GM18511 (cell line): ENCODE measurements at regions not wholly inside any gene's neighbourhood (a gene's known extent, or its start where the extent isn't known, plus 50 kb on each side); places are given as distances from the start of the nearest gene placed in this dataset.
A peak's percentile ranks its signal among the peaks of the same experiment; 100 is the strongest.
"Not testable (repeated sequence)": the region's sequence is repeated elsewhere in the genome, so short reads cannot be mapped to it uniquely, and the experiment has no call there.

Experiments
- ATAC-seq: cut with Tn5 transposase; IDR thresholded peaks from one replicate; pipeline ENCODE4 v1.9.1; 2021; ENCODE audit warnings: mild to moderate bottlenecking, moderate library complexity; ENCODE audit not compliant: unreplicated experiment

GRCh38 chr13:99074693-99075092 is 96.8 kb upstream of the DOCK9 start:
- no peak for ATAC-seq

GRCh38 chr13:99075268-99076191 is 97.7 kb upstream of the DOCK9 start:
- peak; percentile 94 for ATAC-seq

GRCh38 chr13:99078017-99078771 is 100.3 kb upstream of the DOCK9 start:
- ATAC-seq, result no peak

- ATAC-seq, result no peak
Measured at GRCh38 chr13:99080131-99080530, 102.3 kb upstream of the DOCK9 start.

GRCh38 chr13:99083981-99084380 is 106.1 kb upstream of the DOCK9 start:
- ATAC-seq, result no peak

- no peak for ATAC-seq
Measured at GRCh38 chr13:99085139-99085807, 107.4 kb upstream of the DOCK9 start.

GRCh38 chr13:99085808-99086266 is 108.0 kb upstream of the DOCK9 start:
- ATAC-seq, result no peak

- ATAC-seq, result peak; percentile 56
Measured at GRCh38 chr13:99086267-99087097, 108.6 kb upstream of the DOCK9 start.

GRCh38 chr13:99087098-99087953 is 109.5 kb upstream of the DOCK9 start:
- ATAC-seq, result peak; percentile 82

- ATAC-seq, result peak; percentile 29
Measured at GRCh38 chr13:99087954-99088491, 110.2 kb upstream of the DOCK9 start.

GRCh38 chr13:99093997-99094396 is 106.7 kb upstream of the UBAC2 start:
- no peak for ATAC-seq

GRCh38 chr13:99101831-99102230 is 98.8 kb upstream of the UBAC2 start:
- ATAC-seq, result not testable (repeated sequence)

- ATAC-seq, result no peak
Measured at GRCh38 chr13:99103536-99103935, 97.1 kb upstream of the UBAC2 start.

- ATAC-seq, result no peak
Measured at GRCh38 chr13:99104396-99104795, 96.3 kb upstream of the UBAC2 start.

GRCh38 chr13:99105160-99105559 is 95.5 kb upstream of the UBAC2 start:
- no peak for ATAC-seq

GRCh38 chr13:99113351-99113750 is 87.3 kb upstream of the UBAC2 start:
- no peak for ATAC-seq

GRCh38 chr13:99118179-99118578 is 82.5 kb upstream of the UBAC2 start:
- ATAC-seq, result no peak

- no peak for ATAC-seq
Measured at GRCh38 chr13:99119656-99120055, 81.0 kb upstream of the UBAC2 start.

GRCh38 chr13:99120751-99121150 is 79.9 kb upstream of the UBAC2 start:
- no peak for ATAC-seq
